LNCAP (cell line): ENCODE measurements at regions not wholly inside any gene's neighbourhood (a gene's known extent, or its start where the extent isn't known, plus 50 kb on each side); places are given as distances from the start of the nearest gene placed in this dataset.

Experiments
- TF ChIP-seq, protein P1 (sequence below): fragments of 450-650 bp; IDR thresholded peaks from 2 replicates; pipeline ENCODE4 v1.5.1; 2017; ENCODE audit warnings: mild to moderate bottlenecking

DNA sequence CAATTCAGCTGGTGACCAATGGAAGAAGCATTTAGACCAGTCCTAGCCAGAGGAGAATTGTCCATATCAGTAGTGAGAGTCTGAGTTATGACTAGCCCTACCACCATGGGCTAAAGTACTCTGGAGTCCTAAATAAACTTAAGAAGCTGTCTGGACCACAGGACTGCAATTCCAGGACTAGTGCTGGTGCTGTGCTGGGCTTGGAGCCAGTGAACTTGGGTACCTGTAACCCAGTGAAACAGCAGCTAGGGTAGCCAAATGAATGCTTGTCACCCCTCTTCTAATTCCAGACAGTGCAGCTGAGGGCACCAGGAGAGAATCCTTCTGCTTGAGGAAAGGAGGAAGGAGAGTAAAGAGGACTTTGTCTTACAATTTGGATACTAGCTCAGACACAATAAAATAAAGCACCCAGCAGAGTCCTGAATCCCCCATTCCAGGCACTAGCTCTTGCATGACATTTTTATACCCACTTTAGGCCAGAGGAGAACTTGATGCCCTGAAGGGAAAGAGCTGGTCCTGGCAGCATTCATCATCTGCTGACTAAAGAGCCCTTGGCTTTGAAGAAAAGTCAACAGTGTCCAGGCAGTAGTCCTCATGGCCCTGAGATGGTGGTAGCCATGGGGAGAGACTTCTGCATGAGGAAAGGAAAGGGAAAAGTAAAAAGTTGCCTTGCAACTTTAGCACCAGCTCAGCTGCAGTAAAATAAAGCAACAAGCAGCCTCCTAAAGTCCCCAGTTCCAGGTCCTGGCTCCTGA, 2675.7 kb downstream of the PCDH7 start:
- TF ChIP-seq, protein P1, sequence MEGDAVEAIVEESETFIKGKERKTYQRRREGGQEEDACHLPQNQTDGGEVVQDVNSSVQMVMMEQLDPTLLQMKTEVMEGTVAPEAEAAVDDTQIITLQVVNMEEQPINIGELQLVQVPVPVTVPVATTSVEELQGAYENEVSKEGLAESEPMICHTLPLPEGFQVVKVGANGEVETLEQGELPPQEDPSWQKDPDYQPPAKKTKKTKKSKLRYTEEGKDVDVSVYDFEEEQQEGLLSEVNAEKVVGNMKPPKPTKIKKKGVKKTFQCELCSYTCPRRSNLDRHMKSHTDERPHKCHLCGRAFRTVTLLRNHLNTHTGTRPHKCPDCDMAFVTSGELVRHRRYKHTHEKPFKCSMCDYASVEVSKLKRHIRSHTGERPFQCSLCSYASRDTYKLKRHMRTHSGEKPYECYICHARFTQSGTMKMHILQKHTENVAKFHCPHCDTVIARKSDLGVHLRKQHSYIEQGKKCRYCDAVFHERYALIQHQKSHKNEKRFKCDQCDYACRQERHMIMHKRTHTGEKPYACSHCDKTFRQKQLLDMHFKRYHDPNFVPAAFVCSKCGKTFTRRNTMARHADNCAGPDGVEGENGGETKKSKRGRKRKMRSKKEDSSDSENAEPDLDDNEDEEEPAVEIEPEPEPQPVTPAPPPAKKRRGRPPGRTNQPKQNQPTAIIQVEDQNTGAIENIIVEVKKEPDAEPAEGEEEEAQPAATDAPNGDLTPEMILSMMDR: no peak

DNA sequence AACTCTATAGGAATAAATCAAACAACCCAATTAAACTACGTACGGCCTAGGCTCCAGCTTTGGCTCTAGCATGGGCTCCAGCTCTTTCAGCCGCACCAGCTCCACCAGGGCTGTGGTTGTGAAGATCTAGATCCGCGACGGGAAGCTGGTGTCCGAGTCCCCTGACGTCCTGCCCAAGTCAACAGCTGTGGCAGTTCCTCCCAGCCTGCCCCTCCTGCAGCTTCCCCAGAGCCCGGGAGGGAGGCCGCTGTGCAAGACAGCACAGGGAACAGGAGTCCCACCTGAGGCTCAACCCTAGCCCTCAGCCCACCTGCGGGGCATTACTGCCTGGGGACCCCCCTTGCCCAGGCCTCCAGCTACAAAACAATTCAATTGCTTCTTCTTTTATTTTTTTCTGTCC, 2680.3 kb downstream of the PCDH7 start:
- TF ChIP-seq, protein P1: no peak

GRCh38 chr4:33407496-33407895, 2687.3 kb downstream of the PCDH7 start:
- TF ChIP-seq, protein P1: no peak

DNA sequence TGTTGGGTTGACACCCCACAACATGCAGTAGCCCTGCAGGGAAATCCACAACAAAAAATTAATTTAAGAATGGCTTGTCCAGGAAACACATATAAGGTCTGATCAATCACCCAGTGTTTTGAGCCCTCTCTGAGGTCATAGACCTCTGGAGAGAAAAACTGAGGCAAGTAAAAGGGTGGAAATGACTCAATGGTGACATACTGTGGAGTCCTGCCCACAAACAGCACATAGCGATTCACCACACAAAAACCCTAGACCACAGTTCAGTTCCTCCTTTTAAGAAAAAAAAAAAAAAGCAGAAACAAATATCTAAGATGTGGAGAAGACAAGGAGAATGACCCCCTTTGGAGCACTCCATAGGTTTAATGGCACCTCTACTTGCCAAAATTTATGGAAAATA, 2691.0 kb downstream of the PCDH7 start:
- TF ChIP-seq, protein P1: no peak

DNA sequence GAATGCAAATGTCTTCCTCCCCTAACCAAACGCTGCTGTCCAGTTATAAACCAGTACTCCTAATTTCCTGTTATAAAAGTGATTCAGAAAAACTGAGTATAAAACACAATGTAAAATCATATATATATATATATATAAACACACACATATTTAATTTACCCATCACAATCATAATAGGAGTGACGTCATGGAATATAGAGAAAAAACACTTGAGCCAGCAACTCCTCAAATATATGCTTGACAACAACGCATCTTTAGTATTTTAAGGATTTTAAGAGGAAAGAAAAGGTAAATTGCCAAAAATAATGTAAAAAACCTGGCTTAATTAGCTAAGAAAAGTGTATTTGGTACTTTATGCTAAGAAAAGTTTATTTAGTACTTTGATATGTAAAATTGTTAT, 2701.7 kb downstream of the PCDH7 start:
- TF ChIP-seq, protein P1: no peak

DNA sequence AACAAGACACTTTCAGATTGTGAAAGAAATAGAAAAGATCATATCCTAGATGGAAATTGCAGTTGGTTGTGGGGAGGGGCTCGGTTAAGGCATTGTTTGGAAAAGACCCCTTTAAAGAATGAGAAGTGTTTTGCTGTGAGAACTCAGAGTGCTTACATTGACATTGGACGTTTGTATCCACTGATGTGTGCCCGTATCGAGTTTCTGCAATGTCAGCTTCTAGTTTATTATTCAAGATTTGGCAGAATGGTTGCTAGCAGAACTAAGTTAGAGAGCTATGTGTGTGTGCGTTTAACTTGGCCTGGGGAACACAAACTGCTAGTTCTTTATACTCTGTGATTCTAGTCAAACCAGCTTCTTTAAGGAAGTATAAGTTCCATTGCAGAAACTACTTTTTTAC, 2702.5 kb downstream of the PCDH7 start:
- TF ChIP-seq, protein P1: no peak

GRCh38 chr4:33425936-33426335, 2705.8 kb downstream of the PCDH7 start:
- TF ChIP-seq, protein P1: no peak

- TF ChIP-seq, protein P1: no peak
These were observed 2707.5 kb downstream of the PCDH7 start for GRCh38 chr4:33427676-33428075.
